ENCODE measurements at regions not wholly inside any gene's neighbourhood (a gene's known extent, or its start where the extent isn't known, plus 50 kb on each side); places are given as distances from the start of the nearest gene placed in this dataset.
"Not testable (repeated sequence)": the region's sequence is repeated elsewhere in the genome, so short reads cannot be mapped to it uniquely, and the experiment has no call there.

GRCh38 chr16:86244158-86244557 lies 266.2 kb upstream of the FOXF1 start:
- DNase-seq (ENCODE audit: low read depth in 2 of 3, low spot score in 2 of 3): no peak

- no peak for DNase-seq (ENCODE audit: low read depth in 2 of 3, low spot score in 2 of 3)
These were observed 265.4 kb upstream of the FOXF1 start for GRCh38 chr16:86244936-86245335.

- DNase-seq (ENCODE audit: low read depth in 2 of 3, low spot score in 2 of 3): no peak
These were observed 265.0 kb upstream of the FOXF1 start for GRCh38 chr16:86245351-86245750.

- no peak for DNase-seq (ENCODE audit: low read depth in 2 of 3, low spot score in 2 of 3)
These were observed 264.4 kb upstream of the FOXF1 start for GRCh38 chr16:86245895-86246294.

- DNase-seq (ENCODE audit: low read depth in 2 of 3, low spot score in 2 of 3): no peak
These were observed 261.9 kb upstream of the FOXF1 start for GRCh38 chr16:86248310-86248905.

- no peak for DNase-seq (ENCODE audit: low read depth in 2 of 3, low spot score in 2 of 3)
These were observed 260.7 kb upstream of the FOXF1 start for GRCh38 chr16:86249631-86250030.

- DNase-seq (ENCODE audit: low read depth in 2 of 3, low spot score in 2 of 3): no peak
These were observed 258.6 kb upstream of the FOXF1 start for GRCh38 chr16:86251682-86252081.

GRCh38 chr16:86252596-86252995 lies 257.7 kb upstream of the FOXF1 start:
- DNase-seq (ENCODE audit: low read depth in 2 of 3, low spot score in 2 of 3): peak in 2 of 3 donors; percentile 4 to 8

GRCh38 chr16:86255966-86256365 lies 254.4 kb upstream of the FOXF1 start:
- no peak for DNase-seq (ENCODE audit: low read depth in 2 of 3, low spot score in 2 of 3)

- DNase-seq (ENCODE audit: low read depth in 2 of 3, low spot score in 2 of 3): no peak
These were observed 253.3 kb upstream of the FOXF1 start for GRCh38 chr16:86256995-86257394.

GRCh38 chr16:86257546-86257945 lies 252.8 kb upstream of the FOXF1 start:
- no peak for DNase-seq (ENCODE audit: low read depth in 2 of 3, low spot score in 2 of 3)

- no peak for DNase-seq (ENCODE audit: low read depth in 2 of 3, low spot score in 2 of 3)
These were observed 251.6 kb upstream of the FOXF1 start for GRCh38 chr16:86258713-86259112.

GRCh38 chr16:86259499-86259898 lies 250.8 kb upstream of the FOXF1 start:
- no peak for DNase-seq (ENCODE audit: low read depth in 2 of 3, low spot score in 2 of 3)

- DNase-seq (ENCODE audit: low read depth in 2 of 3, low spot score in 2 of 3): no peak
These were observed 248.9 kb upstream of the FOXF1 start for GRCh38 chr16:86261379-86261778.

- not testable (repeated sequence) for DNase-seq (ENCODE audit: low read depth in 2 of 3, low spot score in 2 of 3)
These were observed 242.7 kb upstream of the FOXF1 start for GRCh38 chr16:86267657-86268056.

GRCh38 chr16:86270696-86271095 lies 239.6 kb upstream of the FOXF1 start:
- no peak for DNase-seq (ENCODE audit: low read depth in 2 of 3, low spot score in 2 of 3)

GRCh38 chr16:86272744-86273143 lies 237.6 kb upstream of the FOXF1 start:
- no peak for DNase-seq (ENCODE audit: low read depth in 2 of 3, low spot score in 2 of 3)

- no peak for DNase-seq (ENCODE audit: low read depth in 2 of 3, low spot score in 2 of 3)
These were observed 233.1 kb upstream of the FOXF1 start for GRCh38 chr16:86277221-86277620.

GRCh38 chr16:86277859-86278258 lies 232.5 kb upstream of the FOXF1 start:
- DNase-seq (ENCODE audit: low read depth in 2 of 3, low spot score in 2 of 3): not testable (repeated sequence)

GRCh38 chr16:86281421-86281820 lies 228.9 kb upstream of the FOXF1 start:
- no peak for DNase-seq (ENCODE audit: low read depth in 2 of 3, low spot score in 2 of 3)

- no peak for DNase-seq (ENCODE audit: low read depth in 2 of 3, low spot score in 2 of 3)
These were observed 226.4 kb upstream of the FOXF1 start for GRCh38 chr16:86283944-86284343.

GRCh38 chr16:86285421-86285820 lies 224.9 kb upstream of the FOXF1 start:
- DNase-seq (ENCODE audit: low read depth in 2 of 3, low spot score in 2 of 3): no peak

Data from hematopoietic multipotent progenitor cell (in vitro differentiated cells).